Motor neuron (in vitro differentiated cells): ENCODE measurements at regions not wholly inside any gene's neighbourhood (a gene's known extent, or its start where the extent isn't known, plus 50 kb on each side); places are given as distances from the start of the nearest gene placed in this dataset.
A peak's percentile ranks its signal among the peaks of the same experiment; 100 is the strongest.
"Not testable (repeated sequence)": the region's sequence is repeated elsewhere in the genome, so short reads cannot be mapped to it uniquely, and the experiment has no call there.

Source experiments
- ATAC-seq, 8 experiments: fragments of 200-7000 bp; cut with Tn5 transposase; replicated peaks in 6 of 8; 2 replicates each; pipeline ENCODE4 v1.8.0; 2021; ENCODE audit warnings: mild to moderate bottlenecking in 8 of 8, moderate library complexity in 8 of 8
- H3K27ac ChIP-seq, 2 donors: fragments of 250-450 bp; sonication (Bioruptor Pico); 2 replicates each; pipeline ENCODE4 v1.9.0; 2021; ENCODE audit warnings: antibody characterized with exemption in 2 of 2, mild to moderate bottlenecking in 2 of 2, moderate library complexity in 1 of 2
- H3K4me1 ChIP-seq, 2 donors: fragments of 250-450 bp; sonication (Bioruptor Pico); replicated peaks in 1 of 2; 2 replicates each; pipeline ENCODE4 v1.6.1; 2021; ENCODE audit warnings: antibody characterized with exemption in 2 of 2, mild to moderate bottlenecking in 2 of 2, moderate library complexity in 1 of 2
- H3K4me3 ChIP-seq, 5 donors: fragments of 250-450 bp; sonication (Bioruptor Pico); 2 replicates each; pipeline ENCODE4 v1.9.0; 2021; ENCODE audit warnings: antibody characterized with exemption in 5 of 5, mild to moderate bottlenecking in 5 of 5, moderate library complexity in 4 of 5
- WGBS, 10 experiments: fragments of 450-650 bp; shearing (Covaris generic); methylation state at CpG; one replicate each; pipeline ENCODE4 v1.0.0; 2022; 5-methylcytosine and 5-hydroxymethylcytosine counted together
- in situ Hi-C, 9 experiments: fragments of 400-800 bp; cut with MboI; loops; one replicate each; pipeline ENCODE4 v1.15.0; 2021; ENCODE audit warnings: low sequenced_read_pairs in 9 of 9, low pct_unique_long_range_greater_than_20kb in 2 of 9; ENCODE audit not compliant: unreplicated experiment in 9 of 9

GRCh38 chr2:36197181-36197971 lies 158.2 kb upstream of the CRIM1 start:
- WGBS, 10 experiments = 13 to 84% (median 40%) methylated on average over 1 to 4 of the region's 5 CpGs; no CpG with 5 or more reads in 3 of the 10 experiments
- Histone ChIP-seq H3K27ac (no peak overlapping the region), H3K4me3 (no peak overlapping the region), H3K4me1 (peaks cover 0 to 5% of the 10 kb centered on the region in 2 donors)
- in situ Hi-C loops = no loop called here
- ATAC-seq = peak in 5 of 8 experiments; percentile 20 to 85 (median 73)

GRCh38 chr2:36193680-36194079 lies 161.9 kb upstream of the CRIM1 start:
- Histone ChIP-seq H3K4me3 (no peak overlapping the region), H3K27ac (no peak overlapping the region), H3K4me1 (peaks cover 0 to 5% of the 10 kb centered on the region in 2 donors)
- no peak for ATAC-seq
- in situ Hi-C loops = no loop called here

- WGBS, 10 experiments = 0 to 88% (median 78%) methylated on average over 1 of the region's 1 CpG; no CpG with 5 or more reads in 3 of the 10 experiments
- in situ Hi-C loops = no loop called here
- Histone ChIP-seq H3K27ac (no peak overlapping the region), H3K4me3 (no peak overlapping the region), H3K4me1 (peaks cover 0 to 5% of the 10 kb centered on the region in 2 donors)
- ATAC-seq = no peak
Measured at GRCh38 chr2:36192983-36193382, 162.6 kb upstream of the CRIM1 start.

- no peak overlapping the region for H3K4me3 ChIP-seq
- peak in 1 of 8 experiments; percentile 28 for ATAC-seq
- 0 to 100% (median 90%) methylated on average over 1 of the region's 1 CpG; no CpG with 5 or more reads in 2 of the 10 experiments for WGBS, 10 experiments
- in situ Hi-C loops = no loop called here
- H3K4me1 ChIP-seq = peaks cover 0 to 2% of the 10 kb centered on the region in 2 donors
- no peak overlapping the region for H3K27ac ChIP-seq
Measured at GRCh38 chr2:36190097-36190496, 165.5 kb upstream of the CRIM1 start.

GRCh38 chr2:36185624-36186023 lies 170.0 kb upstream of the CRIM1 start:
- 50 to 100% (median 91%) methylated on average over 1 to 5 of the region's 5 CpGs; no CpG with 5 or more reads in 1 of the 10 experiments for WGBS, 10 experiments
- H3K4me3 ChIP-seq = no peak overlapping the region
- peaks cover 0 to 2% of the 10 kb centered on the region in 2 donors for H3K4me1 ChIP-seq
- H3K27ac ChIP-seq = no peak overlapping the region
- ATAC-seq = no peak
- in situ Hi-C loops = no loop called here

GRCh38 chr2:36184848-36185247 lies 170.7 kb upstream of the CRIM1 start:
- H3K4me3 ChIP-seq = no peak overlapping the region
- H3K27ac ChIP-seq = no peak overlapping the region
- no peak for ATAC-seq
- peaks cover 0 to 2% of the 10 kb centered on the region in 2 donors for H3K4me1 ChIP-seq
- in situ Hi-C loops = no loop called here

GRCh38 chr2:36180789-36181482 lies 174.6 kb upstream of the CRIM1 start:
- ATAC-seq, in situ Hi-C loops, H3K4me3 ChIP-seq, H3K27ac ChIP-seq, H3K4me1 ChIP-seq: not testable (repeated sequence)
- 44 to 100% (median 91%) methylated on average over 1 to 3 of the region's 7 CpGs for WGBS, 10 experiments

GRCh38 chr2:36180293-36180692 lies 175.3 kb upstream of the CRIM1 start:
- H3K4me1 ChIP-seq, H3K4me3 ChIP-seq, H3K27ac ChIP-seq, ATAC-seq, in situ Hi-C loops: not testable (repeated sequence)
- no CpG with 5 or more reads among the region's 30 CpGs for WGBS, 10 experiments

GRCh38 chr2:36179668-36180269 lies 175.8 kb upstream of the CRIM1 start:
- ATAC-seq, H3K4me3 ChIP-seq, H3K27ac ChIP-seq, in situ Hi-C loops, H3K4me1 ChIP-seq: not testable (repeated sequence)
- 80% methylated on average over 1 of the region's 42 CpGs; no CpG with 5 or more reads in 9 of the 10 experiments for WGBS, 10 experiments

- Histone ChIP-seq H3K4me1 (peaks cover 19 to 23% of the 10 kb centered on the region in 2 donors), H3K4me3 (no peak overlapping the region), H3K27ac (no peak overlapping the region)
- WGBS, 10 experiments = 0 to 100% (median 79%) methylated on average over 1 to 2 of the region's 2 CpGs; no CpG with 5 or more reads in 1 of the 10 experiments
- no peak for ATAC-seq
- in situ Hi-C loops = no loop called here
Measured at GRCh38 chr2:36178384-36178783, 177.2 kb upstream of the CRIM1 start.

GRCh38 chr2:36177282-36177681 lies 178.3 kb upstream of the CRIM1 start:
- ATAC-seq = no peak
- in situ Hi-C loops = no loop called here
- H3K27ac ChIP-seq = no peak overlapping the region

GRCh38 chr2:36174920-36175319 lies 180.7 kb upstream of the CRIM1 start:
- in situ Hi-C loops = no loop called here
- WGBS, 10 experiments = 0 to 86% (median 40%) methylated on average over 1 of the region's 1 CpG; no CpG with 5 or more reads in 3 of the 10 experiments
- ATAC-seq = no peak
- Histone ChIP-seq H3K4me3 (no peak overlapping the region), H3K4me1 (peaks cover 50 to 57% of the 10 kb centered on the region in 2 donors), H3K27ac (no peak overlapping the region)

More at GRCh38 chr2:36177282-36177681, 178.3 kb upstream of the CRIM1 start:
- Histone ChIP-seq H3K4me3 (no peak overlapping the region), H3K4me1 (peaks cover 27 to 34% of the 10 kb centered on the region in 2 donors)
- WGBS, 10 experiments = 0 to 100% (median 92%) methylated on average over 2 of the region's 2 CpGs; no CpG with 5 or more reads in 3 of the 10 experiments

- no peak overlapping the region for H3K4me3 ChIP-seq
- 7 to 100% (median 23%) methylated on average over 1 to 4 of the region's 6 CpGs; no CpG with 5 or more reads in 2 of the 10 experiments for WGBS, 10 experiments
- peak in 5 of 8 experiments; percentile 59 to 72 (median 68) for ATAC-seq
- in situ Hi-C loops = no loop called here
- peaks cover 61 to 68% of the 10 kb centered on the region in 2 donors for H3K4me1 ChIP-seq
- no peak overlapping the region for H3K27ac ChIP-seq
Measured at GRCh38 chr2:36173760-36174404, 181.7 kb upstream of the CRIM1 start.
